Liver (tissue), 8 donors: ENCODE measurements at regions not wholly inside any gene's neighbourhood (a gene's known extent, or its start where the extent isn't known, plus 50 kb on each side); places are given as distances from the start of the nearest gene placed in this dataset.

Source experiments
- DNase-seq: peaks from one replicate; pipeline ENCODE4 v3.0.0-alpha.2; 2017; ENCODE audit warnings: low spot score
- H3K27ac ChIP-seq, 2 donors: one replicate each; pipeline ENCODE4 v1.7.0; 2013; ENCODE audit warnings: inconsistent platforms in 2 of 2, low read length in 2 of 2, control low read depth in 1 of 2, low read depth in 1 of 2, mild to moderate bottlenecking in 1 of 2
- H3K27me3 ChIP-seq, 4 donors: one replicate each; pipeline versions ENCODE4 v1.6.1 to v1.7.0; 2013; ENCODE audit warnings: low read length in 3 of 4, inconsistent platforms in 1 of 4, mild to moderate bottlenecking in 1 of 4, moderate library complexity in 1 of 4; ENCODE audit not compliant: control insufficient read depth in 4 of 4, insufficient read depth in 4 of 4
- H3K36me3 ChIP-seq, 4 donors: one replicate each; pipeline versions ENCODE4 v1.6.1 to v1.7.0; 2013; ENCODE audit warnings: low read length in 3 of 4, mild to moderate bottlenecking in 3 of 4, low read depth in 1 of 4, moderate library complexity in 1 of 4; ENCODE audit not compliant: control insufficient read depth in 4 of 4, insufficient read depth in 3 of 4
- H3K4me1 ChIP-seq, 4 donors: one replicate each; pipeline versions ENCODE4 v1.6.1 to v1.7.0; 2013; ENCODE audit warnings: low read length in 3 of 4, mild to moderate bottlenecking in 3 of 4, moderate library complexity in 1 of 4; ENCODE audit not compliant: control insufficient read depth in 4 of 4, insufficient read depth in 4 of 4
- H3K4me3 ChIP-seq, 3 donors: one replicate each; pipeline versions ENCODE4 v1.6.1 to v1.7.0; 2013; ENCODE audit warnings: low read length in 3 of 3, control low read depth in 1 of 3, low read depth in 1 of 3, mild to moderate bottlenecking in 1 of 3
- H3K9ac ChIP-seq, 2 donors: one replicate each; pipeline ENCODE4 v1.7.0; 2013; ENCODE audit warnings: low read length in 2 of 2, mild to moderate bottlenecking in 2 of 2, moderate library complexity in 2 of 2, control low read depth in 1 of 2, low read depth in 1 of 2
- H3K9me3 ChIP-seq, 4 donors: one replicate each; pipeline versions ENCODE4 v1.6.1 to v1.7.0; 2013; ENCODE audit warnings: low read length in 3 of 4; ENCODE audit not compliant: control insufficient read depth in 4 of 4
- EGR1 ChIP-seq, 2 donors: IDR thresholded peaks; 2 replicates each; pipeline ENCODE4 v1.6.1; 2016 to 2018; ENCODE audit warnings: antibody characterized with exemption in 2 of 2, low read depth in 2 of 2
- FOXA2 ChIP-seq: IDR thresholded peaks from 2 replicates; pipeline ENCODE4 v1.6.1; 2016; ENCODE audit warnings: antibody characterized with exemption
- GABPA ChIP-seq, 2 donors: IDR thresholded peaks in 1 of 2; conservative IDR thresholded peaks in 1 of 2; 2 replicates each; pipeline ENCODE4 v1.6.1; 2016; ENCODE audit warnings: antibody characterized with exemption in 2 of 2, mild to moderate bottlenecking in 1 of 2, moderate library complexity in 1 of 2
- HNF4A ChIP-seq, 2 donors: conservative IDR thresholded peaks; 2 replicates each; pipeline ENCODE4 v1.6.1; 2016; ENCODE audit warnings: antibody characterized with exemption in 2 of 2, mild to moderate bottlenecking in 2 of 2
- JUND ChIP-seq, 2 donors: IDR thresholded peaks; 2 replicates each; pipeline ENCODE4 v1.6.1; 2016; ENCODE audit warnings: antibody characterized with exemption in 2 of 2
- RAD21 ChIP-seq, 2 donors: IDR thresholded peaks; 2 replicates each; pipeline ENCODE4 v1.6.1; 2016; ENCODE audit warnings: antibody characterized with exemption in 2 of 2, mild to moderate bottlenecking in 2 of 2
- RXRA ChIP-seq, 2 donors: IDR thresholded peaks; 2 replicates each; pipeline ENCODE4 v1.6.1; 2017 to 2018; ENCODE audit warnings: antibody characterized with exemption in 2 of 2, mild to moderate bottlenecking in 1 of 2
- SP1 ChIP-seq: IDR thresholded peaks from 2 replicates; pipeline ENCODE4 v1.6.1; 2018; ENCODE audit warnings: antibody characterized with exemption, mild to moderate bottlenecking
- TAF1 ChIP-seq: conservative IDR thresholded peaks from 2 replicates; pipeline ENCODE4 v1.6.1; 2016; ENCODE audit warnings: antibody characterized with exemption, mild to moderate bottlenecking
- YY1 ChIP-seq: IDR thresholded peaks from 2 replicates; pipeline ENCODE4 v1.6.1; 2016; ENCODE audit warnings: antibody characterized with exemption, mild to moderate bottlenecking
- WGBS: extraction: QIAGEN DNeasy Blood & Tissue Kit; methylation state at CpG from one replicate; pipeline ENCODE4 v1.1.7; 2013; 5-methylcytosine and 5-hydroxymethylcytosine counted together
- TF ChIP-seq, protein P1 (sequence below): fragments of 150-350 bp; IDR thresholded peaks from 2 replicates; pipeline ENCODE4 v1.5.1; 2017; ENCODE audit warnings: improper control_type of control experiment, low read depth, low read length; ENCODE audit not compliant: missing input control
- TF ChIP-seq, protein P2 (sequence below): IDR thresholded peaks from 2 replicates; pipeline ENCODE4 v1.6.1; 2016; ENCODE audit warnings: antibody characterized with exemption
- TF ChIP-seq, protein P3 (sequence below): IDR thresholded peaks from 2 replicates; pipeline ENCODE4 v1.6.1; 2016; ENCODE audit warnings: antibody characterized with exemption
- TF ChIP-seq, protein P4 (sequence below): IDR thresholded peaks from 2 replicates; pipeline ENCODE4 v1.6.1; 2016; ENCODE audit warnings: antibody characterized with exemption
- TF ChIP-seq, protein P5 (sequence below): IDR thresholded peaks from 2 replicates; pipeline ENCODE4 v1.6.1; 2016; ENCODE audit warnings: antibody characterized with exemption, mild to moderate bottlenecking
- donor health status: healthy.
- donor health status: healthy.
- donor health status: healthy.
- donor health status: healthy.
- donor health status: healthy.

DNA sequence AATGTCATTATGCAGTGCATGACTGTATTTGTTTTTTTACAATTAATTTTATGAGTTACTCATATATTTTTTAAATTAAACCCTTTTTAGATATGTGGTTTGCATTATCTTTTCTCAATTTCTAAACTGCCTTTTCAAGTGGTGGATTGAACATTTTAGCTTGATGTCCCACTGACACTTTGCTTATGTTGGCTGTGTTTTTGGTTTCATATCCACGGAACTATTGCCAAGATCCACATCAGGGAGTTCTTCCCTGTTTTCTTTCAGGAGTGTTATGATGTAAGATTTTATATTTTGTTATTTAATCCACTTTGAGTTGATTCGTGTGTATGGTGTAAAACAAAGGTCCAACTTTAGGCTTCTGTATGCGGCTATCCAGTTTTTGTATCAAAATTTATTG is 1144.9 kb upstream of the EYS start (continued):
- TF ChIP-seq, protein P1, sequence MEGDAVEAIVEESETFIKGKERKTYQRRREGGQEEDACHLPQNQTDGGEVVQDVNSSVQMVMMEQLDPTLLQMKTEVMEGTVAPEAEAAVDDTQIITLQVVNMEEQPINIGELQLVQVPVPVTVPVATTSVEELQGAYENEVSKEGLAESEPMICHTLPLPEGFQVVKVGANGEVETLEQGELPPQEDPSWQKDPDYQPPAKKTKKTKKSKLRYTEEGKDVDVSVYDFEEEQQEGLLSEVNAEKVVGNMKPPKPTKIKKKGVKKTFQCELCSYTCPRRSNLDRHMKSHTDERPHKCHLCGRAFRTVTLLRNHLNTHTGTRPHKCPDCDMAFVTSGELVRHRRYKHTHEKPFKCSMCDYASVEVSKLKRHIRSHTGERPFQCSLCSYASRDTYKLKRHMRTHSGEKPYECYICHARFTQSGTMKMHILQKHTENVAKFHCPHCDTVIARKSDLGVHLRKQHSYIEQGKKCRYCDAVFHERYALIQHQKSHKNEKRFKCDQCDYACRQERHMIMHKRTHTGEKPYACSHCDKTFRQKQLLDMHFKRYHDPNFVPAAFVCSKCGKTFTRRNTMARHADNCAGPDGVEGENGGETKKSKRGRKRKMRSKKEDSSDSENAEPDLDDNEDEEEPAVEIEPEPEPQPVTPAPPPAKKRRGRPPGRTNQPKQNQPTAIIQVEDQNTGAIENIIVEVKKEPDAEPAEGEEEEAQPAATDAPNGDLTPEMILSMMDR: no peak
- TF ChIP-seq GABPA (IDR thresholded peaks at IDR 0.05 in 1 of 2, conservative IDR thresholded peaks at IDR 0.05 in 1 of 2) (no peak), TAF1 (no peak), FOXA2 (no peak)

DNA sequence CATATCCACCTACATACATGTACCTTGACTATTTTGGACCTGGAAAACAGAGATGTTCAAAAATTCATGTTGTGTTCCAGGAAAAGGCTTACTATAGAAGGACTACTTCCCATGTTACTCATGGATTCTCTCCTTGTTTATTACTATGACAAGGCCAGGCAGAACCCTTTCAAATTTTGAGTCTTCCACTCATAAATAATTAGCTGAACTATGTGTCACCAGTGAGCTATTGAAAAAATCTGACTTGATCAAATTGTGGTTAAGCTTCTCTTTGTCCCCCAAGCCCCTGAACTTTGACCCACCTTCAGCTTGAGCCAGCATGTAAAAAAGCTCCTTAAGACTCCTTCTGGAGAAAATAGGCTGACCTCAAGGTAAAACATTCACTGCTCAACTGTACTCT is 1142.8 kb upstream of the EYS start:
- no peak overlapping the region for H3K27ac ChIP-seq

DNA sequence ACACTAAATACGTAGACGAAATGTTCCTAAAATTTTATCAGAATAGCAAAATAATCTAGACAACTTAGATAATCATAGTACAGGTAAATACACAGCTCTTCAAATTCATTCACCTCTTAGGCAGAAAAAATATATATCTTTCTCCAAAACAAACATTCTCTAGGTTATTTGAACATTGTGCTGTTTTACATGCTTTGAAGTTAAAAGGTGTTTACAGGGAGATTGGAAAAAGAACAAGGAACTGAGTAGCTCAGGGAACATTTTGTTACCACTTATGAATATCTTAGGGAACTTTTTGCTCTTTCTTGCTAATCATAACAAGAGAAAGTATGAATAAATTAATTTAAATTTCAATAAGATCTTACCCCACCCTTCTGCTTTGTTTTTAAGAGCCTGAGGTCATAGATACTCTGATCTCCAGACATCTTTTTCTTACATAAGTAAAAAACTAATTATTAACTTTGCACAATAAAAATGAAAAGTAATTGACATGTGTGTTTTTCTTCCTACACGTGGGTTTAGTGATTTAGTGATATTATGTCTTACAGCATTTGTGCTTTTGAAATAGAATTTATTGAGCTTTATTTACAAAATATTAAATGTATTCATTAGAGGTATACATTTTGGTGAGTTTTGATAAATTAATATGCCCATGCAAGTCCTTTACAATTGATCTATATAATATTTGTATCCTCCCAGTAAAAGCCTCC is 1141.4 kb upstream of the EYS start:
- no peaks in the 10 kb centered on the region for H3K36me3 ChIP-seq
- H3K4me3 ChIP-seq: no peak overlapping the region
- TF ChIP-seq SP1 (no peak), FOXA2 (no peak), GABPA (IDR thresholded peaks at IDR 0.05 in 1 of 2, conservative IDR thresholded peaks at IDR 0.05 in 1 of 2) (no peak), TAF1 (no peak), JUND (IDR thresholded peaks at IDR 0.05) (no peak), RAD21 (IDR thresholded peaks at IDR 0.05) (no peak), EGR1 (IDR thresholded peaks at IDR 0.05; ENCODE audit: low read depth in 2 of 2) (no peak), RXRA (IDR thresholded peaks at IDR 0.05) (no peak), HNF4A (conservative IDR thresholded peaks at IDR 0.05) (no peak), YY1 (no peak)
- TF ChIP-seq, protein P2, sequence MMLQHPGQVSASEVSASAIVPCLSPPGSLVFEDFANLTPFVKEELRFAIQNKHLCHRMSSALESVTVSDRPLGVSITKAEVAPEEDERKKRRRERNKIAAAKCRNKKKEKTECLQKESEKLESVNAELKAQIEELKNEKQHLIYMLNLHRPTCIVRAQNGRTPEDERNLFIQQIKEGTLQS: no peak
- TF ChIP-seq, protein P1: no peak
- TF ChIP-seq, protein P3, sequence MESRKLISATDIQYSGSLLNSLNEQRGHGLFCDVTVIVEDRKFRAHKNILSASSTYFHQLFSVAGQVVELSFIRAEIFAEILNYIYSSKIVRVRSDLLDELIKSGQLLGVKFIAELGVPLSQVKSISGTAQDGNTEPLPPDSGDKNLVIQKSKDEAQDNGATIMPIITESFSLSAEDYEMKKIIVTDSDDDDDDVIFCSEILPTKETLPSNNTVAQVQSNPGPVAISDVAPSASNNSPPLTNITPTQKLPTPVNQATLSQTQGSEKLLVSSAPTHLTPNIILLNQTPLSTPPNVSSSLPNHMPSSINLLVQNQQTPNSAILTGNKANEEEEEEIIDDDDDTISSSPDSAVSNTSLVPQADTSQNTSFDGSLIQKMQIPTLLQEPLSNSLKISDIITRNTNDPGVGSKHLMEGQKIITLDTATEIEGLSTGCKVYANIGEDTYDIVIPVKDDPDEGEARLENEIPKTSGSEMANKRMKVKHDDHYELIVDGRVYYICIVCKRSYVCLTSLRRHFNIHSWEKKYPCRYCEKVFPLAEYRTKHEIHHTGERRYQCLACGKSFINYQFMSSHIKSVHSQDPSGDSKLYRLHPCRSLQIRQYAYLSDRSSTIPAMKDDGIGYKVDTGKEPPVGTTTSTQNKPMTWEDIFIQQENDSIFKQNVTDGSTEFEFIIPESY: no peak
- TF ChIP-seq, protein P4, sequence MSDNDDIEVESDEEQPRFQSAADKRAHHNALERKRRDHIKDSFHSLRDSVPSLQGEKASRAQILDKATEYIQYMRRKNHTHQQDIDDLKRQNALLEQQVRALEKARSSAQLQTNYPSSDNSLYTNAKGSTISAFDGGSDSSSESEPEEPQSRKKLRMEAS: no peak
- TF ChIP-seq, protein P5, sequence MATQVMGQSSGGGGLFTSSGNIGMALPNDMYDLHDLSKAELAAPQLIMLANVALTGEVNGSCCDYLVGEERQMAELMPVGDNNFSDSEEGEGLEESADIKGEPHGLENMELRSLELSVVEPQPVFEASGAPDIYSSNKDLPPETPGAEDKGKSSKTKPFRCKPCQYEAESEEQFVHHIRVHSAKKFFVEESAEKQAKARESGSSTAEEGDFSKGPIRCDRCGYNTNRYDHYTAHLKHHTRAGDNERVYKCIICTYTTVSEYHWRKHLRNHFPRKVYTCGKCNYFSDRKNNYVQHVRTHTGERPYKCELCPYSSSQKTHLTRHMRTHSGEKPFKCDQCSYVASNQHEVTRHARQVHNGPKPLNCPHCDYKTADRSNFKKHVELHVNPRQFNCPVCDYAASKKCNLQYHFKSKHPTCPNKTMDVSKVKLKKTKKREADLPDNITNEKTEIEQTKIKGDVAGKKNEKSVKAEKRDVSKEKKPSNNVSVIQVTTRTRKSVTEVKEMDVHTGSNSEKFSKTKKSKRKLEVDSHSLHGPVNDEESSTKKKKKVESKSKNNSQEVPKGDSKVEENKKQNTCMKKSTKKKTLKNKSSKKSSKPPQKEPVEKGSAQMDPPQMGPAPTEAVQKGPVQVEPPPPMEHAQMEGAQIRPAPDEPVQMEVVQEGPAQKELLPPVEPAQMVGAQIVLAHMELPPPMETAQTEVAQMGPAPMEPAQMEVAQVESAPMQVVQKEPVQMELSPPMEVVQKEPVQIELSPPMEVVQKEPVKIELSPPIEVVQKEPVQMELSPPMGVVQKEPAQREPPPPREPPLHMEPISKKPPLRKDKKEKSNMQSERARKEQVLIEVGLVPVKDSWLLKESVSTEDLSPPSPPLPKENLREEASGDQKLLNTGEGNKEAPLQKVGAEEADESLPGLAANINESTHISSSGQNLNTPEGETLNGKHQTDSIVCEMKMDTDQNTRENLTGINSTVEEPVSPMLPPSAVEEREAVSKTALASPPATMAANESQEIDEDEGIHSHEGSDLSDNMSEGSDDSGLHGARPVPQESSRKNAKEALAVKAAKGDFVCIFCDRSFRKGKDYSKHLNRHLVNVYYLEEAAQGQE: no peak
- WGBS: 63% methylated on average over 3 of the region's 3 CpGs
- H3K27ac ChIP-seq: no peak overlapping the region
- no peaks in the 10 kb centered on the region for H3K9me3 ChIP-seq
- no peaks in the 10 kb centered on the region for H3K4me1 ChIP-seq
- no peak overlapping the region for H3K9ac ChIP-seq
- DNase-seq: no peak
- no peaks in the 10 kb centered on the region for H3K27me3 ChIP-seq

More for the DNA sequence above, 1142.8 kb upstream of the EYS start:
- H3K9ac ChIP-seq: no peak overlapping the region
- no peak for DNase-seq
- H3K36me3 ChIP-seq: no peaks in the 10 kb centered on the region
- no peaks in the 10 kb centered on the region for H3K27me3 ChIP-seq
- no peaks in the 10 kb centered on the region for H3K9me3 ChIP-seq
- H3K4me3 ChIP-seq: no peak overlapping the region
- no peaks in the 10 kb centered on the region for H3K4me1 ChIP-seq
- TF ChIP-seq, protein P2: no peak
- TF ChIP-seq JUND (IDR thresholded peaks at IDR 0.05): no peak
